ENCODE measurements at regions not wholly inside any gene's neighbourhood (a gene's known extent, or its start where the extent isn't known, plus 50 kb on each side); places are given as distances from the start of the nearest gene placed in this dataset.

DNA sequence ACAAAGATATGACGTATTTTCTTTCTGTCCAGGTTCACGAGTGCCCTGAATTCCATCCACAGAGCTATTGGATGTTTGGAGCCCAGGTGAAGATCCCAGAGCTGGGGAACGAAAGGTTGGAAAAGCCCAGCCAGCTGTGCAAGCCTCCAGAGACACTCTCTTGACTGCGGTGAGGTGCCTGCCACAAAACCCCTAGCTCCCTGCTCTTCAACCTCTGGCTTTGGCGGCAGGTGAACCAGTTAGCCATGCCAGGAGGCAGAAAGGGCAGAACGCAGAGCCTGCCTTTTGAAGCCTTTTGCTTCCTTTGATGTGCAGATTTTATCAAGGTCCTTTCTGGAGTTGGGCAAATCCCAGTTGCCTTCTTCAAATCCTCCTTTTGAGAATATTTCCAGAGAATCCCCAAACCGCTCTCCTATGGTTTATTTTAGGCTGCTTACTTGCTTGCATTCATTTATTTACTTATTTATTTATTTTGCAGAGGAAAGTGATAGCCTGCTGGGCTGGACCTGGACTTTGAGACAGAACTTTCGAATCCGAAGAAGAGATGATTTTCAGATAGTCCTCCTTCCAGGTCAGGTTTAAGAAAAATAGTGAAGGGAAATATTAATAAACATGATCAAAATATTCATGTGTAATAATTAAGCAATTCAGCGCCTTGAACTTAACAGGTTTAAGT lies 411.2 kb upstream of the TBX3 start:
- H3K9ac ChIP-seq (ENCODE audit: low read depth, low read length, poor library complexity, severe bottlenecking): no peak overlapping the region
- no peaks in the 10 kb centered on the region for H4K20me1 ChIP-seq (ENCODE audit: insufficient read depth, low read length, poor library complexity, severe bottlenecking)
- H3K9me2 ChIP-seq (replicated peaks; ENCODE audit: low read depth, low read length): no peaks in the 10 kb centered on the region
- TF ChIP-seq, protein P1, sequence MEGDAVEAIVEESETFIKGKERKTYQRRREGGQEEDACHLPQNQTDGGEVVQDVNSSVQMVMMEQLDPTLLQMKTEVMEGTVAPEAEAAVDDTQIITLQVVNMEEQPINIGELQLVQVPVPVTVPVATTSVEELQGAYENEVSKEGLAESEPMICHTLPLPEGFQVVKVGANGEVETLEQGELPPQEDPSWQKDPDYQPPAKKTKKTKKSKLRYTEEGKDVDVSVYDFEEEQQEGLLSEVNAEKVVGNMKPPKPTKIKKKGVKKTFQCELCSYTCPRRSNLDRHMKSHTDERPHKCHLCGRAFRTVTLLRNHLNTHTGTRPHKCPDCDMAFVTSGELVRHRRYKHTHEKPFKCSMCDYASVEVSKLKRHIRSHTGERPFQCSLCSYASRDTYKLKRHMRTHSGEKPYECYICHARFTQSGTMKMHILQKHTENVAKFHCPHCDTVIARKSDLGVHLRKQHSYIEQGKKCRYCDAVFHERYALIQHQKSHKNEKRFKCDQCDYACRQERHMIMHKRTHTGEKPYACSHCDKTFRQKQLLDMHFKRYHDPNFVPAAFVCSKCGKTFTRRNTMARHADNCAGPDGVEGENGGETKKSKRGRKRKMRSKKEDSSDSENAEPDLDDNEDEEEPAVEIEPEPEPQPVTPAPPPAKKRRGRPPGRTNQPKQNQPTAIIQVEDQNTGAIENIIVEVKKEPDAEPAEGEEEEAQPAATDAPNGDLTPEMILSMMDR (conservative IDR thresholded peaks at IDR 0.05; ENCODE audit: low read length): no peak
- no peak for TF ChIP-seq EZH2phosphoT487 (IDR thresholded peaks at IDR 0.05; ENCODE audit: borderline replicate concordance)
- H3K4me1 ChIP-seq (ENCODE audit: insufficient read depth, low read length, poor library complexity, severe bottlenecking): no peaks in the 10 kb centered on the region
- H3K4me2 ChIP-seq (ENCODE audit: low read depth, low read length, poor library complexity, severe bottlenecking): no peak overlapping the region
- no peaks in the 10 kb centered on the region for H3K36me3 ChIP-seq (ENCODE audit: insufficient read depth, low read length)
- no peaks in the 10 kb centered on the region for H3F3A ChIP-seq (ENCODE audit: low read depth)
- H3K4me3 ChIP-seq (ENCODE audit: low read length, poor library complexity, severe bottlenecking): no peak overlapping the region
- H3K27me3 ChIP-seq (ENCODE audit: insufficient read depth, low read length, poor library complexity, severe bottlenecking): no peaks in the 10 kb centered on the region
- H3K9me3 ChIP-seq (ENCODE audit: insufficient read depth, low read depth, low read length): 0 out of 2 replicates have a peak, but pooled peaks cover 2% of the 10 kb centered on the region
- no peaks in the 10 kb centered on the region for H3K79me2 ChIP-seq (ENCODE audit: insufficient read depth, low read length)
- no peak overlapping the region for H2AFZ ChIP-seq (ENCODE audit: low read length)

DNA sequence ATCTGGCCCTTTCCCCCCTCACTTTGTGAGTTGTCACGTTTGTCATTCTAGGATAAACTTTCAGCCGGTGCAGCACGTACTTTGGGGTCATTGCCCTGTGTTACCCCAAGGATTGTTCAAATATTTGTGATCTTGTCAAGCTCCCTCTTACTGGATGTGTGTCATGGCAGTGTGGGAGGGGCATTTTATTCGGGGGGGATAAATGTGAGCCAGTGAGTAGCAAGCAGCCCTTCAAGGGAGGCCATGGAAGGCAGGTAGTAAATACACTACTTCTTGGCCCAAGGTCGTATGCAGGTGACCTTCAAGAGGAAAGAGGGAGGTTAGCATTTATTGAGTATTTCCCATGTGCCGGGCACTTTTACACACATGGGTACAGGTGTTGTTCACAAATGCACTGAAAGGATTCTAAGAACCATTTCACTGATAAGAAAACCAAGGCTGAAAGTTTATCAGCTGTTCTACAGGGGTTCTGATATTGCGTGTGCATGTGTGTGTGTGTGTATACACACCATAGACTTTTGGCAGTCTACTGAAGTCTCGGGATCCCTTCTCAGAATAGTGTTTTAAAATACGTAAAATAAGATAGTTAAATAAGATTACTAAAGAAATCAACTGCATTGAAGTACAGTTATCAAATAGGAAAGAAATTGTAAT lies 410.3 kb upstream of the TBX3 start:
- Histone ChIP-seq H3K36me3 (ENCODE audit: insufficient read depth, low read length) (no peaks in the 10 kb centered on the region), H3K9ac (ENCODE audit: low read depth, low read length, poor library complexity, severe bottlenecking) (no peak overlapping the region), H3K9me2 (replicated peaks; ENCODE audit: low read depth, low read length) (no peaks in the 10 kb centered on the region), H4K20me1 (ENCODE audit: insufficient read depth, low read length, poor library complexity, severe bottlenecking) (no peaks in the 10 kb centered on the region), H3K4me2 (ENCODE audit: low read depth, low read length, poor library complexity, severe bottlenecking) (no peak overlapping the region), H3F3A (ENCODE audit: low read depth) (no peaks in the 10 kb centered on the region), H3K4me3 (ENCODE audit: low read length, poor library complexity, severe bottlenecking) (no peak overlapping the region), H3K4me1 (ENCODE audit: insufficient read depth, low read length, poor library complexity, severe bottlenecking) (no peaks in the 10 kb centered on the region), H3K27me3 (ENCODE audit: insufficient read depth, low read length, poor library complexity, severe bottlenecking) (no peaks in the 10 kb centered on the region), H2AFZ (ENCODE audit: low read length) (no peak overlapping the region), H3K9me3 (ENCODE audit: insufficient read depth, low read depth, low read length) (0 out of 2 replicates have a peak, but pooled peaks cover 2% of the 10 kb centered on the region), H3K79me2 (ENCODE audit: insufficient read depth, low read length) (no peaks in the 10 kb centered on the region)
- no peak for TF ChIP-seq EZH2phosphoT487 (IDR thresholded peaks at IDR 0.05; ENCODE audit: borderline replicate concordance)
- TF ChIP-seq, protein P1 (conservative IDR thresholded peaks at IDR 0.05; ENCODE audit: low read length): no peak

DNA sequence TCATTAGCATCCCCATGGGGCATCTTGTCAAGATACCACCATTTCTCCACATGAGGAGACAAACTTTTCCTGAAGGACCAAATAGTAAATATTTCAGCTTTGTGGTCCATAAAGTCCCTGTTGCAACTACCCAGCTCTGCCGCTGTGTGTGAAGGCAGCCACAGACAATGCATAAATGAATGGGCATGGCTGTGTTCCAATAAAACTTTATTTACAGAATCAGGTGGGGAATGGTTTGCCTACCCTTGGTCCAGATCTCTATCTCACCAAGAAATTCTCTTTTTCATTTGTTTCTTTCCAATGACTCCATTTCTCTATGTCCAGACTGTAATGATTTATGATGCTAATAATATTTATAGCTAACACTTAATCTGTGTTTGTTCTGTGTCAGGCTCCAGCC lies 409.3 kb upstream of the TBX3 start:
- H3K27me3 ChIP-seq (ENCODE audit: insufficient read depth, low read length, poor library complexity, severe bottlenecking): no peaks in the 10 kb centered on the region
- H3K4me2 ChIP-seq (ENCODE audit: low read depth, low read length, poor library complexity, severe bottlenecking): no peak overlapping the region
- H3K9me3 ChIP-seq (ENCODE audit: insufficient read depth, low read depth, low read length): 0 out of 2 replicates have a peak, but pooled peaks cover 2% of the 10 kb centered on the region
- H2AFZ ChIP-seq (ENCODE audit: low read length): no peak overlapping the region
- H3K4me1 ChIP-seq (ENCODE audit: insufficient read depth, low read length, poor library complexity, severe bottlenecking): no peaks in the 10 kb centered on the region
- no peaks in the 10 kb centered on the region for H3K9me2 ChIP-seq (replicated peaks; ENCODE audit: low read depth, low read length)
- no peaks in the 10 kb centered on the region for H3F3A ChIP-seq (ENCODE audit: low read depth)
- H3K4me3 ChIP-seq (ENCODE audit: low read length, poor library complexity, severe bottlenecking): no peak overlapping the region
- H4K20me1 ChIP-seq (ENCODE audit: insufficient read depth, low read length, poor library complexity, severe bottlenecking): no peaks in the 10 kb centered on the region
- H3K9ac ChIP-seq (ENCODE audit: low read depth, low read length, poor library complexity, severe bottlenecking): no peak overlapping the region
- no peaks in the 10 kb centered on the region for H3K79me2 ChIP-seq (ENCODE audit: insufficient read depth, low read length)
- H3K36me3 ChIP-seq (ENCODE audit: insufficient read depth, low read length): no peaks in the 10 kb centered on the region
- TF ChIP-seq, protein P1 (conservative IDR thresholded peaks at IDR 0.05; ENCODE audit: low read length): no peak
- no peak for TF ChIP-seq EZH2phosphoT487 (IDR thresholded peaks at IDR 0.05; ENCODE audit: borderline replicate concordance)

All from Loucy (cell line).